HG03460 (cell line): ENCODE measurements at regions not wholly inside any gene's neighbourhood (a gene's known extent, or its start where the extent isn't known, plus 50 kb on each side); places are given as distances from the start of the nearest gene placed in this dataset.

Experiments
- ATAC-seq: cut with Tn5 transposase; IDR thresholded peaks from one replicate; pipeline ENCODE4 v1.9.1; 2021; ENCODE audit not compliant: unreplicated experiment

DNA sequence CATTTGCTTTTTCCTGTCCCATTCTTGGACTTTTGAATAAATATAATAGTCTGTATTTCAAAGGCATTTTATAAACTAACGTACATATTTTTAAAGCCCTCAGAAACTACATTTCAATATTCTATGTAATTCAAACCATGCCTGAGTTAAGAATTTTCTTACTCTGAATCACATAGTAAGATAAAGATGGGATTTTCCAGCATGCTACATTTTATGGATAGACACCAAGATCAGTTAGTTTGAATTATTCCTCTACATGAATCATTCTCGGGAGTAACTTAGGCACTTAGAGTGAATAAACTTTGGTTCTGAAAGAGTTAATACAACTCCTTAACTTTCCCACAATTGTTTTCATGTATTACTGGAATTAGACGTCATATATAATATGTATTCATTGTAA is 713.3 kb upstream of the CBLB start:
- ATAC-seq, result no peak

DNA sequence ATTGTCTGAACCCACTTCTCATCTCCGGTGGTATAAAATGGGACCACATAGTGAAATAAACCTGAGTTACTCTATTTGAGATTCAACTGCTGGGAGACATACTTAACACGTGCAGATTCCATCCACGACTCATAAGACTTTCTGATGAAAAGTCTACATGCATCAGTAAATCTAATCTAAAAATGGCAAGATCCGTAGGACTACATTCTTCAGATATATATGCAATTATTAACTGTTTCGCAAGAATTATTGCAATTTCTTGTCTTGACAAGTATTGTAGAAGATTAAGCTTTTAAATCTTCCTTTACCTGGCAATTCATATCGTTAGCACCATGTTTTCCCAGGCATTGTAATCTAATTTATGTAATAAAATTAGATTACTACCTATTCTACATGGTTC is 718.7 kb upstream of the CBLB start:
- no peak for ATAC-seq

DNA sequence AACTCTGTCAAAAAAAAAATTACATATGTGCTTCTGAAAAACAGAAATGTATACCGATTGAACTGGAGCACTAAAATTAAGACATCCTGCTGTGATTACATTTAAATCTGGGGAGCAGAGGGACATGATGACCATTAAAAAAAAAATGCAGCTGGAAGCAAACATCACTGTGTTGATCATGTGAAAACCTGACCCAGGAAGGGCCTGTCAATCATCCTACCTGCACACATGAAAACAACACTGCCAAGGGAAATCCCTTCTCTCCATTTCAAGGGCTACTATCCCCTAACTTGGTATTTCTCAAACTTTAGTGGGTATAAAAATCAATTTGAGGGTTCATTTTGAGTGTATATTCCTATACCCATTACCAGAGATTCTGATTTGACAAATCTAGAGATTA is 719.9 kb upstream of the CBLB start:
- no peak for ATAC-seq

DNA sequence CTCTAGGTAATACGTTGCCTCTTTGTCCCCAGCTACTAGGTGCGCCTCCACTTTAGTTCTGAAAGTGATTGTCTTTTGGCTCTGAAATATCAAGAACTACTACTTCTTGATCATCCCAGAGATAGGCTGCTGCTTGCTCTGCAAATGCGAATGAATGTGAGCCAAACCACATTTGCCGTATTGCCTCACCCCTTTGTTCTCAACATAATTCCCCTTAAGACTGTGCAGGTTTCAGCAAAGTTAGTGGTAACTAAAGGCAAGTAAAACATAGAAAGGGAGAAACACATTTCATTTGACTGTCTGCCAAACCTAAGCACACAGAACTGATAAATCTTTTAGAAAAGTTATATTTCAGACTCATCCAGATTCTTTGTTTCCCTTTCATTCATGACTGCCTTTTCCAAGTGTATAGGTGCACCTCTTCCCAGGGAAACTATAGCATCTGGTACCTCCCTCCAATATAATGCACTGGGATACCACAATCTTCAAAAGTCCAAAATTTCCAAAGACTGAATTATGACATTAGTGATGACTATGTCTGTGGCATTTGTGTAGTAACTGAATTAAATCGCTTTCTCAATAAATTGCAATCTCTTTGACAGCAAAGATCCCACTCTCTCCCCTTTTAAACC is 720.6 kb upstream of the CBLB start:
- ATAC-seq, result no peak

DNA sequence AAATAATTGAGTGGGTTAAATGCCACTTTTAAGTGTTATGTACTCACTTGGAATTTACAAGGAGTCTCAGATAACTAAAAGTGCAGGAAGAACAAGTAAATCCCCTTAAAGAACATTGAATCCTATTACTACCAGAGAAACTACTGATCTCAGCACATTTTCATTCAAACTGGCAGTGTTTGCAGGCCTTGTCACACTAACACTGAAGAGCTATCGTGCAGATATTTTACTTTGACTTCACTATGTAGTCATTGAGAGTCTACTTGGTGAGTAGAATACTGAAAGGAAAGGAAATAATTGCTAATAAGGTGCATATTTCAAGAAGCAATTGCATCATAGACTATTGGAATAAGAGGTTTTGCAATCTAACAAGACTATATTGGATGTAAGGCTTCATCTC is 721.4 kb upstream of the CBLB start:
- no peak for ATAC-seq

DNA sequence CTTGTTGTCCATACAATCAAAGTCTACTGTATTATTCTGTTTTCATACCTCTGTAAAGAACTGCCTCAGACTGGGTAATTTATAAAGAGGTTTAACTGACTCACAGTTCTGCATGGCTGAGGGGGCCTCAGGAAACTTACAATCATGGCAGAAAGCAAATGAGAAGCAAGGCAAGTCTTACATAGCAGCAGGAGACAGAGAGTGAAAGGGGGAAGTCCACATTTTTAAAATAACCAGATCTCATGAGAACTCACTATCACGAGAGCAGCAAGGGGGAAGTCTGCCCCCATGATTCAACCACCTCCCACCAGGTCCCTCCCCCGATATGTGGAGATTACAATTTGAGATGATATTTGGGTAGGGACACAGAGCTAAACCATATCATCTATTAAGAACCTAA is 724.6 kb upstream of the CBLB start:
- no peak for ATAC-seq

DNA sequence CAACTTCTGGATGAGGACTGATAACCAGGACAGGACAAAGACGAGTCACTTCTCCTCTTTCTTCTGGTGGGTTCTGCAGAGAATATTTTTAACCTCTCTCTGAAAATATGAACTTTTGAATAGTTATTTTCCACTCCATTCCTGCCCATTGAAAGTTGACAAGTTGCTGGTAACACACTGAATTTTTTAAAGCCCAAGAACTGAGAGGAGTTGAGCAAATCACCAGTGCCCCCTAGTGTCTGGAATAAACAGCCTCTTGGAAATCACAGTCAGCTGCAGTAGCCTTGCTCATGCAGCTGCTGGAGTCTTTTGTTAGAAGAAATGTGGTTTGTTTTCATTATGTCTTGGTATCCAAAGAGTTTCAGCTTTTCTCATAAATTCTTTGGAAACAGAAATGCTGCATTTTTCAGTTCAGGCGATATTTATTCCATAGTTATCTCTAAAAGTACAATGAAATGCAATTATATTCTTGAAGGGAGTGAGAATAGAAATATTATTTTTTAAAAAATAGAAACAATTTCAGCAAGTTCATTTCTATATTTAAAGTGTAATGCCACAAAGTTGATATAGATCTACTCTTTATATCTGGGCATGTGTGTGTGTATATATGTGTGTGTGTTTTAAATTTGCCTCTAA is 741.0 kb upstream of the CBLB start:
- ATAC-seq, result peak; percentile 77

DNA sequence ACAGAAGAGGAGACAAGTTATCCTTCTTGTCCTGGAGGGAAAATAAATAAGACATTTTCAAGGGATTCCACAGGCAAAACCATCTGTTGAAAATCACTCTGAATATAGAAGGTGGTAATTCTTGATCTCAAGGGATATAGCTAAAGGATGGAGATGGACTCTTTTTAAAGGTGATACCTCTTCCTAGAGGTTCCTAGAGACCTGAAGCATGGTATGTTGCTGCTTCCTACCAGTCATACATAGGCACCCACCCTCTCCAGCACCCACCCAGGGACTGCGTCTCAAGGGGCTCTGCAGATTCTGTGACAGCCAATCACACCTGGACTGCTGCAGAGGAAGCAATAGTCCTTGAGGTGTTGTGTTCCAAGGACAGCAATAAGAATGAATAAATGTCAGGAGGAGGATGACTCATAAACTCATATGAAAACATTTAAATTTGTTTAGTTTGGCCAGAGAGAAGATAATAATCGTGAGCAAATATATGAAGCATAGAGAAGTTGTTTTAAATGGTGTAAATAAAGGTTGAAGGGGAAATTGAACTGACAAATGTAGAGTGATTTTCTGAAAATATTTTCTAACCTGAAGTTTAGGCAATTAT is 741.6 kb upstream of the CBLB start:
- ATAC-seq, result no peak

DNA sequence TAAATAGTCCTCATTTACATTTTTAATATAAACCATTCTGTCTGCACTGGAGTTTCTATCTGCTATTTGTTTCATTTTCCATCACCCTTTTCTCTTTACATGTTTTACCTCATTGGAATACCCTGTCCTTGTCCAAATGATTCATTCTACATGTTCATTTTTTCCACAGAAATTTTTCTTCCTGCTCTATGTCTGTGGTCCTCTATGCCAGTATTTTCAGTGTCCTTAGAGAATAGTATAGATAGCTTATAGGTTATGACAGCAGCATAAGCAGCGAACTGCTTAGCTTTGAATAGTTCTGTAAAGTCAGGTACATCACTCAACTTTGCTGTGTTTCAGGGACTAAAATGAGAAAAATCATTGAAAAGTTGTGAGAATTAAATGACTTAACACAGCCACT is 742.3 kb upstream of the CBLB start:
- ATAC-seq, result no peak

DNA sequence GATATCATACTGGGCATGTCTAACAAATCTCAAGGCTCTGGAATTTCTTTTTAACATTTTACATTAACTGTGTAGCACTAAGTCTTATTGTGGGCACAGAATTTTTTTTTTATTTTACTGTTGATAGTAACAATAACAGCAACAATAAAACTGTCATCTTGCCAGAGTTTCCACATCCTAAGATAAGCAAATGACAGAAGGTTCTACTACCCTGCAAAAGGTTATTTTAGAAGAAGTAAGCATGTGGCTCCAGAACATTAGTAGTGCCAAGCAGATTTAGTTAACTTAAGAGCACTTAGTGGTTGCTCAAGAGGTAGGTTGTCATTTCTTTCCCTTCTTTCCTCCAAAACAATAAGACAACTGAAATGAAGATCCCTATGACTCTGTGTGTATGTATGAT is 743.0 kb upstream of the CBLB start:
- ATAC-seq, result no peak

DNA sequence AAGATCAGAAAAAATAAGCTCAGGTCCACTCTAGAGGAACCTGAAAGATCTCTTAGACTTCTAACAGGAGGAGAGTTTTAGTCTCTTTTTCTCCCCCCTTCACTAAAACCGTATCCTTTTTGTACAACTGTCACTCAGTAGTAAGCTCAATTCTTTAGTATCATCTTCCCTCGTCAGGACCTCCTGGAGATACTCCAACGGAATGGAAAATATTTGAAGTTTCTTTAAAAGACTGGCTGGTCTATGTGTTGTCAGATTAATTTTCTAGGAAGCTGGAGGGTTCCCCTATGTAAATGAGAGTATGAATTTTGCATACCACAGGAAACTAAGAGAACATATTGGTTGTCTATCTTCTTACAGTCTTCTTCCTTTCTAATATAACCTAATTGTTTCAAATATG is 747.7 kb upstream of the CBLB start:
- no peak for ATAC-seq

DNA sequence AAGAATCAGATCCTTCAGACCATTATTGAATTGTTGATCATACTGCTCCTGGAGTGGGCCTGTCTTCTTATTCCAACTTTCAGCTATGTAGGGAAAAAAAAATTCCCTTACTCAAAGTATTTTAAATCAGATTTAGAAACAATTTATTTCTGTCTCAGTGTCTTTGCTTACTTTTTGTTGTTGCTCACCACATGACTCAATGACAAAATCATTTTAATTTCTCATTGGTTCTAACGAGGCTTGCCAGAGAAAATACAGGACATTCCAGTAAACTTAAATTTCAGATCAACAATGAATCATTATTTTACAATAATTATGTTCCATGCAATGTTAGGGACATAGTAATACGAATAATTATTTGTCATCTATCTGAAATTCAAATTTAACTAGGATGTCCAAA is 748.5 kb upstream of the CBLB start:
- no peak for ATAC-seq

DNA sequence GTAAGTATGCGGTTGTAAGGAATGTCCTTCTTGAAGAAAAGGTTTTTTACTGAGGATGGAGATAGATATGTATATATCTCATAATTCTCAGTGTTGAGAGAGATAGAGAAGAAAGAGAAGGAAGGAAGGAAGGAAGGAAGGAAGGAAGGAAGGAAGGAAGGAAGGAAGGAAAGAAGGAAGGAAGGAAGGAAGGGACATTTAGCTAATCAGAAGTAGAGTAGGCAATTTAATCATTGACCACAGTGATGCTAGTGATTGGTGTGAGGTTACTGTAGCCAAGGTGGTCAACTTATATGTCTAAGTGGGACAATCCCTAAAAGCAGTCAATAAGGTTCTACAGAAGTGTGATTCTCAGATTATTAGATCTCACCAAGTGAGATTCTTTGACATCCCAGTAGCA is 751.8 kb upstream of the CBLB start:
- ATAC-seq, result no peak

DNA sequence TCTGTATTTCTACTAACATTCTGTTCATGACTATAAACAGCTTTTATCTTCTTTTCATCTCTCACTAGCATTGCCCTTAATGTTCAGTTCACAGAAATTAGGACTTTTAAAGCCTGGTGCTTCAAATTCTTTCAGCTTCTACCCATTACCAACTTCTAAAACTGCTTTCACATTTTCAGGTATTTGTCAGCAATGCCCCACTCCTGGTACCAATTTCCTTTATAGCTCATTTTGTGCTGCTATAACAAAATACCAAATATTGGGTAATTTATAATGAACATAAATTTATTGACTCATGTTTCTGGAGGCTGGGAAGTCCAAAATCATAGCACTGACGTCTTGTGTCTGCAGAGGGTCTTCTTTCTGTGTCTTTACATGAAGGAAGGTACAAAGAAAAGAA is 753.1 kb upstream of the CCDC54 start:
- no peak for ATAC-seq

DNA sequence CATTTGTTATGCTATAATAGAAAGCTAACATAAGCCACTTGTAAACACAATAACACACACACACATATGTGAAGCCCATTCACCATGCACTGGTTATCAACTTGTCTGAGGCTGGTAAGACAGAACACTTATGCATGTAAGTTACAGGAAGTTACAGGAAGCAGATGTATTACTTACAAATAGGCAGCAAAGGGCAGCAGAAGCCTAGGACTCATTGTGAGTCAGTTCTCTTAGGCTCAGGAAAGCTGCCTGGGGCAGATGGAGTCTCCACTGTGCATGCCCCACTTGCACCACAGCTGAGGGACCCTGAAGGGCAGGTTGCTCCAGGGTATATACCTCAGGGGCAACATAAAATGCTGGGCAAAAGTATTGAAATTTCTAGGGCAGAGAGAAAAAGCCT is 748.8 kb upstream of the CCDC54 start:
- no peak for ATAC-seq

DNA sequence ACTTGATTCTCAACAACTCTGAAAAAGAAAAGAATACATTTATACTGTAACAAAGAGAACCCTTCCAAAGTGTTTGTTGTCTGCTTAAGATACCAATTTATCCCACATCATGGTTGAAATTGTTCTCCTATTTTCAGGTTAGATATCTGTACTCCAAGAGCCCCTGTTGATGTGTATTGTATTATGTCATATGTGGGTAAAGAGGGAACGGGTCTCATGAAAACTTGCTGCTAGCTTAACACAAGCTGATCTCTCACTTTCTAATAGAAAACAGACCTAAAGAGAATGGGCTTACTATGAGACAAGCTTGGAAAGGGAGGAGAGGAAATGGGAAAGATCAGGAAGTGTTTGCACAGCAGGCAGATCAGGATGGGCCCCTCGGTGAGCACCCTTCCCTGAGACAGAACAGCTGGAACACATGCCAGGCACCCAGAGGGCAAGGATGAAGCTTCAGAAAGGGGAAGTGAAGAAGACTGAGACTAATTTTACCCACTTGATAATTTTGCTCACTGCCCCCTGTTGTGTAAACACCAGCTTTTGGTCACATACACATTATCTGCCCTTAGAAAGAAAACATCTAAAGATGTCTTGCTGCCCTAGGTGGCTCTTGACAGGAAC is 747.9 kb upstream of the CCDC54 start:
- ATAC-seq, result no peak

DNA sequence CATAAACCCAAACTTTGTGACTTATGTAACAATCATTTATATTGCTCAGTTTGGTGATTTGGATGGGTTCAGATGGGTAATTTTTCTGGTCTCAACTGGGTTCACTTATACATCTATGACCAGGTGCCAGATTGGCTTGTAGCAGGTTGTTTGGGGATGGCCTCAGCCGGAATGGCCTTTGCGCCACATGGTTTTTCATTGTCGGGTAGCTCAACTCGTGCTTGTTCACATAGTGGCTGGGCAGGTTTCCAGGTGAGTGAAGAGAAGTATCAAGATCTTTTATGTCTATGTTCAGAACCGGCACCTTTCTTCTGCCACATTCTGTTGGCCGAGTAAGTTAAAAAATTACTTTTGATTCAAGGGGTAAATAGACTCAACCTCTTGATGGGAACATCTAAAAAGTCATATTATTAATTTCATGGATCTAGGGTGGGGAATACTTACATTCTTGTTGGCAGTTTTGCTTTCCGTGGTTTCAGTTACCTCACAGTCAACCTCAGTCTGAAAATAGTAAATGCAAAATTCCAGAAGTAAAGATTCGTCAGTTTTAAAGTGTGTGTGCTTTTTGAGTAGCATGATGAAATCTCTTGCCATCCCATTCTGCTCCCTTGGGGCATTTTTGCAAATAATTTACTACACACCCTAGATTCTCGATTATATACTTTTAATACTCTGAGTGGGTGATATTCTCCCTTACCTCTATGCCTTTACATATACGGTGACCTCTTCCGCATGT is 745.7 kb upstream of the CCDC54 start:
- ATAC-seq, result no peak

DNA sequence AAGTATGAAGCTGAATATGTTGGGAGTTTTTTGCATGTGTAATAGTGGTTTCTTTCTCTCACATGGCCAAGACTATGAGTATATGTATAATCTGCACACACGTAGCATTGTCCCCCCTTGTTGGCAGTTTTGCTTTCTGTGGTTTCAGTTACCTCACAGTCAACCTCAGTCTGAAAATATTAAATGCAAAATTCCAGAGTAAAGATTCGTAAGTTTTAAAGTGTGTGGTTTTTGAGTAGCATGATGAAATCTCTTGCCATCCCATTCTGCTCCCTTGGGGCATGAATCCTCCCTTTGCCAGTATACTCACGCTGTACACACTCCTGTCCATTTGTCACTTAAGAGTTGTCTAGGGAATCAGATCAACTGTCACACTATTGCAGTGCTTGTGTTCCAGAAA is 742.0 kb upstream of the CCDC54 start:
- no peak for ATAC-seq

DNA sequence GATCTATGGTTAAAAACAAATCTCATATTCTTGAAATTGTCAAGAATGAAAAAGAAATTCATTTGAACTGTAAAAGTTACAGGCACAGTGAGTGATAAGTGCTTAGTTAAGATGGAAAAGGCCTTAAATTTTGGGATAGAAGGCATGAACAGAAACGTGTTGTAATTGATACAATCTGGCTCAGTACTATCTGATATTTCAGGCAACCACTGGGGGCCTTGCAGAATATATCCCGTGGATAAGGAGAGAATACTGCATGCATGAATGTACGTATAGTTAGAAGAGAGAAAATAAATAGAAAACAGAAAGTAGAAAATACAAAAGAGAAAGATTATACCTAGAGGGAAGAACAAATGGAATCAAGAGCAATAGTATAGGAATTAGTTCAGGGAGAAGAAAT is 741.4 kb upstream of the CCDC54 start:
- ATAC-seq, result no peak

DNA sequence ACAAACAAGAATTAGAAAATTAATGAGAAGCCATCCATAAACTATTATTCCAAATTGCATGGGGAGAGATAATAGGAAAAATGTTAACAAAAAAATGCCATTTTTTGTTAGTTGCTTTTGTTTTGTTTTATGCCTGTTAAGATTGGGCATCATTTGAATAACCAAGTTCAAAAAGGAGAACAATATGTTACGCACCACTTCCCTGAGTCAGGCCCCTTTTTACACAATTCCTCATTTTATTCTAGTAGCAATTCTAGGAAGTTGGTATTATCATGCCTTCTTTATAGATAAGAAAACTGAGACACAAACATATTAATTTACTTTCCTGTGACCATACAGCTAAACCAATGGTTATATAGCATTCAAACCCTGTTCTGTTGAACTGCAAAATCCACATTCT is 736.9 kb upstream of the CCDC54 start:
- ATAC-seq, result no peak

DNA sequence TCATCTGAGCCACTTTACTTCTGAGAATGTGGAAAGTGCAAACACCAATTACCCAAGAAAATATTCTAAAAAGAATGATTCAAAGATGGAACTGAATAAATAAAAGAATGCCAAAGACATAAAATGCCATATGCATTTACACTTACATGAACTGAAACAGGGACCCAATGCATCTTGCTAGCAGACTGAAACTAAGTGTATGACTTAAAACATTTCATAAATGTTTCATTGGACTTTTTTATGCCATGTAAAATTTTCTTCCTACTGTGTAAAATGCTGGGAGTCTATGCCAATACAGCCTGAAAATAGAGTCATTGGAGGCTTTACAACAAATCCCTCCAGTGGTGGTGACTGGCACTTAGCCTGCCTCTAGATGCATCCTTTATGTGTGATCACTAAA is 735.1 kb upstream of the CCDC54 start:
- ATAC-seq, result no peak

DNA sequence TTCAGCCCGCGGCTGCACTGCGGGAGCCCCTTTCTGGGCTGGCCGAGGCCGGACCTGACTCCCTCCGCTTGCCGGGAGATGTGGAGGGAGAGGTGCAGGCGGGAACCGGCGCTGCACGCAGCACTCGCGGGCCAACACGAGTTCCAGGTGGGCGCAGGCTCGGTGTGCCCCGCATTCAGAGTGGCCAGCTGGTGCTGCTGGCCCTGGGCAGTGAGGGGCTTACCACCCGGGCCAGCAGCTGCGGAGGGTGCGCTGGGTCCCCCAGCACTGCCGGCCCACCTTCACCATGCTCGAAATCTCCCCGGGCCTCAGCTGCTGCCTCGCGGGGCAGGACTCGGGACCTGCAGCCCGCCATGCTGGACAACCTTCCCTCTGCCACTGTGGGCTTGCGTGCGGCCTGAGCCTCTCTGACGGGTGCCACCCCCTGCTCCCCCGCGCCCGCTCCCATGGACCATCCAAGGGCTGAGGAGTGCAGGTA is 733.5 kb upstream of the CCDC54 start:
- ATAC-seq, result no peak
